Nephron progenitor cell (in vitro differentiated cells): ENCODE measurements at regions not wholly inside any gene's neighbourhood (a gene's known extent, or its start where the extent isn't known, plus 50 kb on each side); places are given as distances from the start of the nearest gene placed in this dataset.

Experiments
- DNase-seq: peaks from one replicate; pipeline ENCODE4 v3.0.0; 2021
- H3K27ac Mint-ChIP-seq: 2 replicates; pipeline ENCODE4 v1.8.0; 2021; ENCODE audit warnings: mild to moderate bottlenecking, moderate library complexity, mixed read lengths
- H3K27me3 Mint-ChIP-seq: 2 replicates; pipeline ENCODE4 v1.8.0; 2021; ENCODE audit warnings: mild to moderate bottlenecking, low read depth, mixed read lengths; ENCODE audit not compliant: poor library complexity
- H3K36me3 Mint-ChIP-seq: 2 replicates; pipeline ENCODE4 v1.8.0; 2021; ENCODE audit warnings: low read depth, mixed read lengths
- H3K4me1 Mint-ChIP-seq: 2 replicates; pipeline ENCODE4 v1.8.0; 2021; ENCODE audit warnings: mixed read lengths
- H3K4me3 Mint-ChIP-seq: 2 replicates; pipeline ENCODE4 v1.8.0; 2021; ENCODE audit warnings: mild to moderate bottlenecking, moderate library complexity, mixed read lengths
- H3K9me3 Mint-ChIP-seq: 2 replicates; pipeline ENCODE4 v1.8.0; 2021; ENCODE audit warnings: mild to moderate bottlenecking, moderate library complexity, mixed read lengths
- TF ChIP-seq, protein P1 (sequence below): fragments of 200-600 bp; sonication (generic); IDR thresholded peaks from 2 replicates; pipeline ENCODE4 v1.5.0; 2021; ENCODE audit warnings: antibody characterized with exemption

GRCh38 chr7:22549667-22550513, 49.9 kb upstream of the STEAP1B start:
- no peaks in the 10 kb centered on the region for H3K36me3 Mint-ChIP-seq
- peaks cover 20% of the 10 kb centered on the region for H3K4me1 Mint-ChIP-seq
- peak overlapping the region; percentile 92 for H3K4me3 Mint-ChIP-seq
- DNase-seq: peak; percentile 74
- TF ChIP-seq, protein P1, sequence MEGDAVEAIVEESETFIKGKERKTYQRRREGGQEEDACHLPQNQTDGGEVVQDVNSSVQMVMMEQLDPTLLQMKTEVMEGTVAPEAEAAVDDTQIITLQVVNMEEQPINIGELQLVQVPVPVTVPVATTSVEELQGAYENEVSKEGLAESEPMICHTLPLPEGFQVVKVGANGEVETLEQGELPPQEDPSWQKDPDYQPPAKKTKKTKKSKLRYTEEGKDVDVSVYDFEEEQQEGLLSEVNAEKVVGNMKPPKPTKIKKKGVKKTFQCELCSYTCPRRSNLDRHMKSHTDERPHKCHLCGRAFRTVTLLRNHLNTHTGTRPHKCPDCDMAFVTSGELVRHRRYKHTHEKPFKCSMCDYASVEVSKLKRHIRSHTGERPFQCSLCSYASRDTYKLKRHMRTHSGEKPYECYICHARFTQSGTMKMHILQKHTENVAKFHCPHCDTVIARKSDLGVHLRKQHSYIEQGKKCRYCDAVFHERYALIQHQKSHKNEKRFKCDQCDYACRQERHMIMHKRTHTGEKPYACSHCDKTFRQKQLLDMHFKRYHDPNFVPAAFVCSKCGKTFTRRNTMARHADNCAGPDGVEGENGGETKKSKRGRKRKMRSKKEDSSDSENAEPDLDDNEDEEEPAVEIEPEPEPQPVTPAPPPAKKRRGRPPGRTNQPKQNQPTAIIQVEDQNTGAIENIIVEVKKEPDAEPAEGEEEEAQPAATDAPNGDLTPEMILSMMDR: peak; percentile 56
- peaks cover 38% of the 10 kb centered on the region for H3K27me3 Mint-ChIP-seq
- no peak overlapping the region for H3K27ac Mint-ChIP-seq
- no peaks in the 10 kb centered on the region for H3K9me3 Mint-ChIP-seq
